ENCODE measurements at regions not wholly inside any gene's neighbourhood (a gene's known extent, or its start where the extent isn't known, plus 50 kb on each side); places are given as distances from the start of the nearest gene placed in this dataset.

DNA sequence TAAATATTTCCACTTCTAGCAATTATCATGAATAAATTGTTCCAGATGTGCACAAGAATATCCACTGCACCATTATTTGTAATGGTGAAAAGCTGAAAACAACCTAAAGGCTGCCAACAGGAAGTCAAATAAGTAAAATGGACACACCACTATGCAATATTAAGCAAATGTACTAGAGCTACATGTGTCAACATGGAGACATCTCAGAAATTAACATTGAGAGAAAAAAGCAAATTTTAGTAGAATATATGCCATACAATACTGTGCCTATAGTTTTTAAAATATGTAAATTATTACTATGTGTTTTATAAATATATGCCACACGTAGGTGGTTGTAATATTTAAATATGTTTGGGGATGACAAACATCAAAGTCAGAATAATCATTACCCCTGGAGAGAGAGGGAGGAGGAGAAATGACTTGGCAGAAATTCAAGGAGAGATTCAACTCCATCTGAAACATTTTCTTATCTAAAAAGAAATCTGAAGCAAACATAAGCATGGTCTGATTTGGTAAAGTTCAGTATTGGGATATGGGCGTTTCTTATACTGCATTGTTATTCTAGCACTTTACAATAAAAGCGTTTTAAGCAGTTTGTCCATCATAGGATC, 475.5 kb downstream of the QKI start:
- TF ChIP-seq EZH2phosphoT487 (IDR thresholded peaks at IDR 0.05; ENCODE audit: insufficient read depth, low read depth) = no peak
- TF ChIP-seq EZH2 (IDR thresholded peaks at IDR 0.05; ENCODE audit: insufficient read depth, poor library complexity, severe bottlenecking) = no peak
